WTC11 (cell line): ENCODE measurements at regions not wholly inside any gene's neighbourhood (a gene's known extent, or its start where the extent isn't known, plus 50 kb on each side); places are given as distances from the start of the nearest gene placed in this dataset.

ENCODE experiments used
- ATAC-seq: fragments of 200-7000 bp; cut with Tn5 transposase; 2 replicates; pipeline ENCODE4 v1.10.0; 2021; ENCODE audit warnings: mild to moderate bottlenecking, moderate library complexity
- CTCF ChIA-PET: fragments of 300-600 bp; sonication (Branson Sonifier 250); formaldehyde crosslinking; loops from one replicate; lab custom pipeline; 2021; ENCODE audit warnings: antibody characterized with exemption; lab: Charles Lee
- POLR2A ChIA-PET: fragments of 350-600 bp; sonication (Branson Sonifier 250); formaldehyde crosslinking; loops from one replicate; lab custom pipeline; 2021; ENCODE audit warnings: antibody characterized with exemption; lab: Charles Lee
- DNase-seq: peaks from one replicate; pipeline ENCODE4 v3.0.0; 2021; ENCODE audit warnings: low spot score
- H3K27ac Mint-ChIP-seq: 2 replicates; pipeline ENCODE4 v1.8.0; 2021; ENCODE audit warnings: mixed read lengths
- H3K27me3 Mint-ChIP-seq: 2 replicates; pipeline ENCODE4 v1.8.0; 2021; ENCODE audit warnings: low read depth, mild to moderate bottlenecking, moderate library complexity, mixed read lengths
- H3K36me3 Mint-ChIP-seq: 2 replicates; pipeline ENCODE4 v1.8.0; 2021; ENCODE audit warnings: mixed read lengths
- H3K4me1 Mint-ChIP-seq: 2 replicates; pipeline ENCODE4 v1.8.0; 2022; ENCODE audit warnings: mixed read lengths
- H3K4me3 Mint-ChIP-seq: 2 replicates; pipeline ENCODE4 v1.8.0; 2021; ENCODE audit warnings: mild to moderate bottlenecking, moderate library complexity, mixed read lengths
- H3K9me3 Mint-ChIP-seq: 2 replicates; pipeline ENCODE4 v1.8.0; 2021; ENCODE audit warnings: mixed read lengths
- ATF1 ChIP-seq: sonication (generic); formaldehyde crosslinking; IDR thresholded peaks from 2 replicates; pipeline ENCODE4 v1.8.1; 2023; ENCODE audit warnings: mild to moderate bottlenecking, moderate library complexity, missing genetic modification reagents
- CDX4 ChIP-seq: fragments of 250-450 bp; sonication (Bioruptor Pico); IDR thresholded peaks from 2 replicates; pipeline ENCODE4 v1.9.0; 2021; ENCODE audit warnings: moderate library complexity, mild to moderate bottlenecking, inconsistent platforms, borderline replicate concordance
- EMX1 ChIP-seq: fragments of 250-450 bp; sonication (Bioruptor Pico); IDR thresholded peaks from 2 replicates; pipeline ENCODE4 v1.8.0; 2021; ENCODE audit warnings: mild to moderate bottlenecking
- ERG ChIP-seq: fragments of 250-450 bp; sonication (Bioruptor Pico); IDR thresholded peaks from 2 replicates; pipeline ENCODE4 v1.8.0; 2021; ENCODE audit warnings: mild to moderate bottlenecking
- ESRRA ChIP-seq: sonication (generic); formaldehyde crosslinking; IDR thresholded peaks from 2 replicates; pipeline ENCODE4 v1.8.1; 2022; ENCODE audit warnings: mild to moderate bottlenecking, missing genetic modification reagents, borderline replicate concordance
- FOXJ3 ChIP-seq: sonication (generic); formaldehyde crosslinking; IDR thresholded peaks from 2 replicates; pipeline ENCODE4 v1.9.0; 2021; ENCODE audit warnings: missing genetic modification reagents, mild to moderate bottlenecking, borderline replicate concordance
- FOXP1 ChIP-seq: sonication (generic); formaldehyde crosslinking; IDR thresholded peaks from 2 replicates; pipeline ENCODE4 v1.8.0; 2022; ENCODE audit warnings: missing genetic modification reagents, mild to moderate bottlenecking, moderate library complexity, borderline replicate concordance
- HMGXB4 ChIP-seq: sonication (generic); formaldehyde crosslinking; IDR thresholded peaks from 2 replicates; pipeline ENCODE4 v1.8.1; 2023; ENCODE audit warnings: mild to moderate bottlenecking, moderate library complexity, missing genetic modification reagents
- IRF2 ChIP-seq: sonication (generic); formaldehyde crosslinking; IDR thresholded peaks from 2 replicates; pipeline ENCODE4 v1.8.0; 2022; ENCODE audit warnings: low read depth, missing genetic modification reagents, borderline replicate concordance
- MAX ChIP-seq: sonication (generic); formaldehyde crosslinking; IDR thresholded peaks from 2 replicates; pipeline ENCODE4 v1.8.0; 2022; ENCODE audit warnings: mild to moderate bottlenecking, missing genetic modification reagents
- MLX ChIP-seq: sonication (generic); formaldehyde crosslinking; IDR thresholded peaks from 2 replicates; pipeline ENCODE4 v1.8.1; 2023; ENCODE audit warnings: mild to moderate bottlenecking, missing genetic modification reagents, moderate library complexity
- NFATC4 ChIP-seq: fragments of 250-450 bp; sonication (Bioruptor Pico); IDR thresholded peaks from 2 replicates; pipeline ENCODE4 v1.9.0; 2021; ENCODE audit warnings: mild to moderate bottlenecking
- SMAD4 ChIP-seq: sonication (generic); formaldehyde crosslinking; IDR thresholded peaks from 2 replicates; pipeline ENCODE4 v1.8.0; 2022; ENCODE audit warnings: mild to moderate bottlenecking, missing genetic modification reagents
- TEAD1 ChIP-seq: sonication (generic); formaldehyde crosslinking; IDR thresholded peaks from 2 replicates; pipeline ENCODE4 v1.8.0; 2022; ENCODE audit warnings: mild to moderate bottlenecking, missing genetic modification reagents
- USF2 ChIP-seq: sonication (generic); formaldehyde crosslinking; IDR thresholded peaks from 2 replicates; pipeline ENCODE4 v1.8.1; 2023; ENCODE audit warnings: mild to moderate bottlenecking, missing genetic modification reagents, moderate library complexity
- ZNF121 ChIP-seq: sonication (generic); formaldehyde crosslinking; IDR thresholded peaks from 2 replicates; pipeline ENCODE4 v1.8.0; 2023; ENCODE audit warnings: missing genetic modification reagents
- ZNF219 ChIP-seq: sonication (generic); formaldehyde crosslinking; IDR thresholded peaks from 2 replicates; pipeline ENCODE4 v1.8.0; 2023; ENCODE audit warnings: missing genetic modification reagents, mild to moderate bottlenecking, borderline replicate concordance
- ZNF232 ChIP-seq: sonication (generic); formaldehyde crosslinking; IDR thresholded peaks from 2 replicates; pipeline ENCODE4 v1.8.0; 2022; ENCODE audit warnings: mild to moderate bottlenecking, missing genetic modification reagents
- ZNF396 ChIP-seq: fragments of 250-450 bp; sonication (Bioruptor Pico); IDR thresholded peaks from 2 replicates; pipeline ENCODE4 v1.8.0; 2021; ENCODE audit warnings: mild to moderate bottlenecking, moderate library complexity, borderline replicate concordance
- ZNF416 ChIP-seq: fragments of 250-450 bp; sonication (Bioruptor Pico); IDR thresholded peaks from 2 replicates; pipeline ENCODE4 v1.9.0; 2021; ENCODE audit warnings: mild to moderate bottlenecking, inconsistent platforms
- ZNF512 ChIP-seq: sonication (generic); formaldehyde crosslinking; IDR thresholded peaks from 2 replicates; pipeline ENCODE4 v1.8.1; 2022; ENCODE audit warnings: missing genetic modification reagents, borderline replicate concordance

GRCh38 chr4:26126143-26126718 lies 194.6 kb upstream of the RBPJ start:
- TF ChIP-seq ZNF121 (CRISPR knock-in tag) (no peak), HMGXB4 (CRISPR knock-in tag) (no peak), EMX1 (CRISPR knock-in tag) (no peak), ZNF219 (CRISPR knock-in tag) (no peak), ESRRA (CRISPR knock-in tag) (no peak), USF2 (CRISPR knock-in tag) (peak; percentile 27; the same call in 1 of the 2 replicates)
- ATAC-seq (no peak), DNase-seq (no peak)
- no peaks in the 10 kb centered on the region for H3K36me3 Mint-ChIP-seq
- POLR2A ChIA-PET, result no interaction called here
- no peak overlapping the region for H3K4me3 Mint-ChIP-seq
- no peaks in the 10 kb centered on the region for H3K4me1 Mint-ChIP-seq
- peaks cover 30% of the 10 kb centered on the region for H3K9me3 Mint-ChIP-seq
- H3K27ac Mint-ChIP-seq, result no peak overlapping the region
- H3K27me3 Mint-ChIP-seq, result no peaks in the 10 kb centered on the region; the same call in 1 of the 2 replicates
- CTCF ChIA-PET, result interaction anchor here (1.5 kb wide), 1 partner anchor 35 kb away, joined by 4 read pairs; no protein-coding TSS in a partner anchor

- no peaks in the 10 kb centered on the region for H3K36me3 Mint-ChIP-seq
- no peak overlapping the region for H3K4me3 Mint-ChIP-seq
- no peak overlapping the region for H3K27ac Mint-ChIP-seq
- H3K27me3 Mint-ChIP-seq, result no peaks in the 10 kb centered on the region; the same call in 1 of the 2 replicates
- CTCF ChIA-PET, result interaction anchor here (0.6 to 1.5 kb wide), 2 partner anchors 29 to 34 kb away, joined by 4 read pairs; no protein-coding TSS in a partner anchor
- POLR2A ChIA-PET, result no interaction called here
- TF ChIP-seq NFATC4 (CRISPR knock-in tag) (no peak), FOXP1 (no peak), ZNF416 (CRISPR knock-in tag) (no peak), IRF2 (no peak), HMGXB4 (CRISPR knock-in tag) (no peak), CDX4 (CRISPR knock-in tag) (no peak), ZNF396 (no peak), ERG (CRISPR knock-in tag) (no peak), TEAD1 (CRISPR knock-in tag) (no peak), FOXJ3 (CRISPR knock-in tag) (no peak), SMAD4 (CRISPR knock-in tag) (no peak), MLX (CRISPR knock-in tag) (no peak), USF2 (CRISPR knock-in tag) (no peak), ZNF232 (no peak), MAX (CRISPR knock-in tag) (no peak), ZNF512 (CRISPR knock-in tag) (no peak), ATF1 (CRISPR knock-in tag) (no peak)
- ATAC-seq (no peak), DNase-seq (no peak)
- H3K4me1 Mint-ChIP-seq, result no peaks in the 10 kb centered on the region
- H3K9me3 Mint-ChIP-seq, result peaks cover 30% of the 10 kb centered on the region
These were observed 193.8 kb upstream of the RBPJ start for GRCh38 chr4:26126994-26127393.
